Epithelial cell of esophagus (primary cell): ENCODE measurements at regions not wholly inside any gene's neighbourhood (a gene's known extent, or its start where the extent isn't known, plus 50 kb on each side); places are given as distances from the start of the nearest gene placed in this dataset.

Experiments
- DNase-seq: peaks from one replicate; pipeline ENCODE4 v3.0.0; 2010; ENCODE audit warnings: low read depth
- H3K4me3 ChIP-seq: 2 replicates; pipeline ENCODE4 v1.5.1; 2011; ENCODE audit warnings: mild to moderate bottlenecking, low read length, control low read depth
- CTCF ChIP-seq: IDR thresholded peaks from 2 replicates; pipeline ENCODE4 v1.5.1; 2011; ENCODE audit warnings: low read depth, mild to moderate bottlenecking, low read length, control low read depth, inconsistent platforms; ENCODE audit not compliant: insufficient read depth; ENCODE audit errors: missing control alignments

GRCh38 chr13:106286811-106287210 is 248.7 kb downstream of the EFNB2 start:
- H3K4me3 ChIP-seq = no peak overlapping the region
- TF ChIP-seq CTCF = no peak
- DNase-seq = no peak

GRCh38 chr13:106284358-106284757 is 251.1 kb downstream of the EFNB2 start:
- H3K4me3 ChIP-seq = no peak overlapping the region
- no peak for TF ChIP-seq CTCF
- peak; percentile 79 for DNase-seq

GRCh38 chr13:106281426-106281825 is 254.0 kb downstream of the EFNB2 start:
- H3K4me3 ChIP-seq = no peak overlapping the region
- no peak for TF ChIP-seq CTCF
- DNase-seq = no peak

- H3K4me3 ChIP-seq = no peak overlapping the region
- no peak for TF ChIP-seq CTCF
- DNase-seq = no peak
These were observed 257.8 kb downstream of the EFNB2 start for GRCh38 chr13:106277484-106278154.

- peak; percentile 93 for DNase-seq
- H3K4me3 ChIP-seq = no peak overlapping the region
- TF ChIP-seq CTCF = no peak
These were observed 258.6 kb downstream of the EFNB2 start for GRCh38 chr13:106276876-106277275.

GRCh38 chr13:106275446-106276032 is 259.9 kb downstream of the EFNB2 start:
- no peak for TF ChIP-seq CTCF
- H3K4me3 ChIP-seq = no peak overlapping the region
- no peak for DNase-seq
